DMS53 (cell line): ENCODE measurements at regions not wholly inside any gene's neighbourhood (a gene's known extent, or its start where the extent isn't known, plus 50 kb on each side); places are given as distances from the start of the nearest gene placed in this dataset.

Experiments used
- DNase-seq: peaks from one replicate; lab custom pipeline; 2025; lab: John Stamatoyannopoulos, UW

GRCh38 chr9:73655831-73656230 lies 504.2 kb downstream of the ANXA1 start:
- DNase-seq: no peak

- no peak for DNase-seq
Measured at GRCh38 chr9:73665253-73665652, 513.6 kb downstream of the ANXA1 start.

- peak; percentile 7 for DNase-seq
Measured at GRCh38 chr9:73667749-73668148, 516.1 kb downstream of the ANXA1 start.

GRCh38 chr9:73680831-73681230 lies 529.2 kb downstream of the ANXA1 start:
- DNase-seq: peak; percentile 20

- DNase-seq: no peak
Measured at GRCh38 chr9:73682789-73683188, 531.1 kb downstream of the ANXA1 start.

- peak; percentile 67 for DNase-seq
Measured at GRCh38 chr9:73683862-73684591, 532.4 kb downstream of the ANXA1 start.

GRCh38 chr9:73684601-73685000 lies 532.9 kb downstream of the ANXA1 start:
- no peak for DNase-seq

- no peak for DNase-seq
Measured at GRCh38 chr9:73685786-73686185, 534.1 kb downstream of the ANXA1 start.

DNA sequence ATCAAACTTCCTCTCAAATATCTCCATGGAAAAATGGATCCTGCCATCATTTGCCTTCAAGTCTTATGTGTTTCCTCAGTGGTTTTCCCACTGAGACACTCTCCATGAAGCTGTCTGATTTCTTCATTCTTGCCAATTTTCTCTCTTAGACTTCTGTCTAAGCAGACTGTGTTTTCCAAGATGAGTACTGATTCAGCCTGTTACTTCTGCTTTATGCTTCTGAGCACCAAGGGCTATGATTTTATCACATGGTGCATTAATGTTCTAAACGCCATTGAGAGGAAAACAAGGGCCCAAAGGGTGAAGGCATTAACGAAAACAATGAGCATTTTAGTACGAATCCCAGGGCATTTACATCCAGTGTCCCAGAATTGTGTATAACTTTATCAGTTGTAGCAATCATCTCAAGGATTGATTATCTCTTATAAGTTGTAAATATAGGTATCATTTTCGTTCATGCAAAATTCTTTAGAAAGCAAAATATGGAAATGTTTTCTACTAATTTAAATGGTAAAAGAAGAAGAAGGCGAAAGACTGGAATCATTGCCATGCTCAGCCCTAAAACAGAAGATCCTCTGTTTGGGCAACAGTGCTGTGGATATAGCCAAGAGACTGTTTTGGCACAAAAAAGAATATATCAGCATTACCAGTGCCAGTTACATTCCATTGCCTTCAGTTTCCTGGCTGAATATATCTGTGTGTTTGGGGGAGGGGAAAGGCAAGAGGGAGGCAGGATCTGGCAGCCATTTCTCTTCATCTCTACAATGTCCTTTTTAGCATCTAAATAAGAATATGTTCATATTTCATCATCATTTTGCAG lies 537.6 kb downstream of the ANXA1 start:
- no peak for DNase-seq

DNA sequence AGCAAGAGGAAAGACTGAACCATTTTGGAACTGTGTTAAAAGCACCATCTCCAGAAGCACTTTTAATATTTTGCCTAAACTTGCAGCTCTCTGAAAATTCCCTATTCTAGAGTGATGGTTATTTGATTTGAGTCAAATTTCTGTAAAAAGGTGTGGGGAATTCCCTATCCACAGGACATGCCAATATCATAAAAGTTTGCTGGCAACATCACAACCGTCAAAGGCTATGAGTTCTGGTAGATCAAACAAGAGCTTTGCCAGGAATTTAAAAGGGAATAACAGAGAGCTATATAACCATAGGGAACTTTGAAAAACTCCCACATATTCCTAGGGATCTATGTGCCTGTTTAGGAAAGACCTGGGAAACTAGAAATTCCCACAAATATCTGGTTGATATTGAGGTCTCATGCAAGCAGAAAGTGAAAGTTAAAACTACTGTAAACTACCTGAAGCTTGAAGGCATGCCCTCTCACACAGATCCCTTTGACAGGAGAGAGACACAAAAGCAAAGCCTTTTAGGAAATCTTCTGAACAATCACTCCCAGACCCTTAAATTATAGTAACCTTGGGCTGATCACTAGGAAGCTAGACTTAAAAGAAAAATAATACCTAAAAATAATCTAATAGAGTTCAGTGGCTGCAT lies 549.9 kb downstream of the ANXA1 start:
- no peak for DNase-seq

- DNase-seq: peak; percentile 9
Measured at GRCh38 chr9:73714294-73714693, 562.6 kb downstream of the ANXA1 start.

DNA sequence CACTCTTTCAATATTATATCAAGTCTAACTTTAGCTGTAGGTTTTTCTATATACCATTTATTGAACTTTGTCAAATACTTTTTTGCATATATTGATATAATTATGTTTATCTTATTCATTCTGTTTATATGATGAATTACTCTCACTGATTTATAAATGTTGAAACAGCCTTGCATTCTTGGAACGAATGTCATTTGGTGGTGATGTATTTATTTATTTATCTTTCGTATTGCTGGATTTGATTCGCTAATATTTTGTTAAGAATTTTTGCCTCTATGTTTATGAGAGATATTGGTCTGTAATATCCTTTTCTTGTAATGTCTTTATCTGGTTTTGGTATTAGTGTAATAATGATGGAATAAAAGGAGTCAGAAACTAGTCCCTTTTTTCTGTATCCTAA lies 563.9 kb downstream of the ANXA1 start:
- DNase-seq: no peak

DNA sequence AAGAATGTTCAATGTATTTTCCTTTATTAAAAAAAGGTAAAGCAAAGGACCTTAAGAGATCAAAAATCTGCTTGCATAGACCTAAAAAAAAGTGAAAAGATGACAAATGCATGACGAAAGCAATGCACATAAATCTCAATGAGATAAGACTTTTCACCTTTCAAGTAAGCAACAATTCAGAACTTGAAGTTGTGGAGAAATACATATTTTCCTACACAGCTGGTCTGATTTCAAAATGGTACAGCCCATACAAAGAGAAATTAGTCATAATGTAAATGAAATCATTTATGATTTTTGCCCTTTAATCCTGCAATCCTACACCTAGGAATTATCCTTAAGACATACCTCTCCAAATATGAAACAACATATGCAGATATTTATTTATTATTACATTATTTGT lies 568.0 kb downstream of the ANXA1 start:
- no peak for DNase-seq

DNA sequence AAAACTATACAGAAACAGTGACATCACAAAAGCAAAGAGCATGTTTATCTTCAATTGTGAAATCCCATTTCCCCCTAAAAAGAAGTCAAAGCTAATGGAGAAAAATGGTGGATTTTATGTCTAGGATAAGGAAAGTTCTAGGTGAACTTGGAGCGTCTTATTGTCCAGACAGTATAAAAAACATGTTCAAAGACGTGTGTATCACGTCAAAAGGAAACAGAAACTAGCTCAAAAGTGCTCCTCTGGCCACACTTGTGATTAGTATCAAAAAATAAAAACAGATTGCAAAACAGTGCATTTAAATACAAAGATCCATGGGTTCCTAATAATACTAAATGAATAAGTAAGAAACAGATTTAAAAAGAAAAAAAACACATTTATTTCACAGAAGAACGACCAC lies 568.9 kb downstream of the ANXA1 start:
- DNase-seq: no peak

DNA sequence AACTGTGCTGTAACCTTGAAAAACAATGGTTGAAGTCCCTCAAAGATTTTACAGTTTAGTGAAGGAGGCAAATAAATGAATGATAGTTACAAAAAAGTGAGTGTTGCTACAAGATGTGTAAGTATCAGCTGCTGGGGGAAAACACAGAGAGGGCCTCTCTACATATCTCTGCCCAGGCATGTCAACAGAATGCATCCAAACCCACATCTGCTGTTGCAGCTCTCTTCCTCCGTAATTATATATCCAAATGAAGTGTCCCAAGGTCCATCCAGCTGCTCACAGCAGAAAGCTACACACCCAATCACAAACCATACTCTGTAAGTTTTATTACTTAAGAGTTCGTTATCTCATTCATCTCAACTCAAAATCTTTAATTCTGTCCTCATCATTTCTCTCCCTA lies 584.6 kb downstream of the ANXA1 start:
- no peak for DNase-seq

GRCh38 chr9:73738741-73739530 lies 587.3 kb downstream of the ANXA1 start:
- DNase-seq: no peak

- peak; percentile 3 for DNase-seq
Measured at GRCh38 chr9:73741316-73741715, 589.7 kb downstream of the ANXA1 start.

- no peak for DNase-seq
Measured at GRCh38 chr9:73742412-73742811, 590.7 kb downstream of the ANXA1 start.

DNA sequence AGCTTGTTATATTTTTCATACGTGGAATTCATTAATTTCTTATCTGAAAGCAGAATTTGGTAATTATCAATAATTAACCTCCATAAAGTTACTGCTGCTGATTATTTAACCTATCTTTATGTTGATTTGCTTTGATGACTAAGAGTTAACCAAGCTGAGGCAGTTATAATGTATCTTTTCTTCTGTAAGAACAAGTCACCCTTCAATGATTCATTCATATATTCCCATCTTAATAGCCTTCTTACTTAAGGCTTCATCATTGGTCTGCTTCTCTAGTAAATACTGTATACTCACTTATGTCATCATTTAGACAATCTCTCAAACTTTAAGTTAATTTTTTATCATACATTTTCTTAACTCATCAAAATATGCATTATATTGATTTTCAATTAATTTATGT lies 592.2 kb downstream of the ANXA1 start:
- DNase-seq: no peak

GRCh38 chr9:73745598-73745997 lies 593.9 kb downstream of the ANXA1 start:
- no peak for DNase-seq

- peak; percentile 15 for DNase-seq
Measured at GRCh38 chr9:73753171-73753570, 601.5 kb downstream of the ANXA1 start.

- DNase-seq: no peak
Measured at GRCh38 chr9:73761905-73762304, 610.2 kb downstream of the ANXA1 start.
